Fibroblast of mammary gland (primary cell): ENCODE measurements at regions not wholly inside any gene's neighbourhood (a gene's known extent, or its start where the extent isn't known, plus 50 kb on each side); places are given as distances from the start of the nearest gene placed in this dataset.
A peak's percentile ranks its signal among the peaks of the same experiment; 100 is the strongest.

ENCODE experiments used
- DNase-seq: peaks from one replicate; pipeline ENCODE4 v3.0.0-alpha.2; 2010; ENCODE audit warnings: low read depth
- H3K4me3 ChIP-seq: 2 replicates; pipeline ENCODE4 v1.5.1; 2011; ENCODE audit warnings: low read depth, mild to moderate bottlenecking, low read length, moderate library complexity; ENCODE audit not compliant: control insufficient read depth
- TF ChIP-seq, protein P1 (sequence below): conservative IDR thresholded peaks from 2 replicates; pipeline ENCODE4 v1.5.1; 2011; ENCODE audit warnings: low read depth, low read length, inconsistent platforms; ENCODE audit not compliant: control insufficient read depth, insufficient read depth

DNA sequence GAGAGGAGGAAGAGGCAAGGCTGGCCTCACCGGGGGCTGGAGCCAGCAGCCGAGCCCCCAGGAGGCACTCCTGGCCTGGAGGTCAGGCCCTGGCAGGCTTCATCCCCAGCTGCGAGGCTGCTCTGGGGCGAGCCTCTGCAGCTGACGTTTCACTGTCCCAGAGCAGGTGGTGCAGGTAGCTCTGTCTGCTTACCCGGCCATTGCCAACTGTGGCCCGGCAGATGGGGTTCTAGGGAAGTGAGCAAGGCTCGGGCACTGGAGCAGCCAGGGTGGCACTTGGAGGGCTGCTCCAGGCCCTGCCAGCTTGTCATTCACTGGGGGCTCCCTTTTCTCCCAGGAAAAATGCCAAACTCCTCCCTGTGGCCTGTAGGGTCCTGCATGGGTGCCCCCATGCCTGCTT, 118.7 kb upstream of the ANO1 start:
- H3K4me3 ChIP-seq: no peak overlapping the region
- TF ChIP-seq, protein P1, sequence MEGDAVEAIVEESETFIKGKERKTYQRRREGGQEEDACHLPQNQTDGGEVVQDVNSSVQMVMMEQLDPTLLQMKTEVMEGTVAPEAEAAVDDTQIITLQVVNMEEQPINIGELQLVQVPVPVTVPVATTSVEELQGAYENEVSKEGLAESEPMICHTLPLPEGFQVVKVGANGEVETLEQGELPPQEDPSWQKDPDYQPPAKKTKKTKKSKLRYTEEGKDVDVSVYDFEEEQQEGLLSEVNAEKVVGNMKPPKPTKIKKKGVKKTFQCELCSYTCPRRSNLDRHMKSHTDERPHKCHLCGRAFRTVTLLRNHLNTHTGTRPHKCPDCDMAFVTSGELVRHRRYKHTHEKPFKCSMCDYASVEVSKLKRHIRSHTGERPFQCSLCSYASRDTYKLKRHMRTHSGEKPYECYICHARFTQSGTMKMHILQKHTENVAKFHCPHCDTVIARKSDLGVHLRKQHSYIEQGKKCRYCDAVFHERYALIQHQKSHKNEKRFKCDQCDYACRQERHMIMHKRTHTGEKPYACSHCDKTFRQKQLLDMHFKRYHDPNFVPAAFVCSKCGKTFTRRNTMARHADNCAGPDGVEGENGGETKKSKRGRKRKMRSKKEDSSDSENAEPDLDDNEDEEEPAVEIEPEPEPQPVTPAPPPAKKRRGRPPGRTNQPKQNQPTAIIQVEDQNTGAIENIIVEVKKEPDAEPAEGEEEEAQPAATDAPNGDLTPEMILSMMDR: no peak
- DNase-seq: no peak

DNA sequence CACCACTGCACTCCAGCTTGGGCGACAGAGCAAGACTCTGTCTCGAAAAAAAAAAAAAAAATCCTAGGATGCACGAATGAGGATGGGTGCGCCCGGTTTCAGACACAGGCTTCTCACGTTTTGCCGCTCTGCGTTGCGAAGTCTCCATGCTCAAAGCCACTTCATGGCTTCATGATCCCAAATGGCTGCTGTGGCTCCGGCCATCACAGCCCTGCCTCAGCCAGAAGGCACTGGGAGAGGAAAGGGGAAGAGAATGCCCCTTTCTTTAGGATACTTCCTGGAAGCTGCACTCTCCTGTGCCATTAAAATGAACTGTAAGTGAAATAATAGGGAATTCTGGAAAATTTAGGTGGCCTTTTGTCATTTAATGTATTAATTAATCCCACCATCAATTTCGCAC, 116.4 kb upstream of the ANO1 start:
- TF ChIP-seq, protein P1: no peak
- DNase-seq: no peak

DNA sequence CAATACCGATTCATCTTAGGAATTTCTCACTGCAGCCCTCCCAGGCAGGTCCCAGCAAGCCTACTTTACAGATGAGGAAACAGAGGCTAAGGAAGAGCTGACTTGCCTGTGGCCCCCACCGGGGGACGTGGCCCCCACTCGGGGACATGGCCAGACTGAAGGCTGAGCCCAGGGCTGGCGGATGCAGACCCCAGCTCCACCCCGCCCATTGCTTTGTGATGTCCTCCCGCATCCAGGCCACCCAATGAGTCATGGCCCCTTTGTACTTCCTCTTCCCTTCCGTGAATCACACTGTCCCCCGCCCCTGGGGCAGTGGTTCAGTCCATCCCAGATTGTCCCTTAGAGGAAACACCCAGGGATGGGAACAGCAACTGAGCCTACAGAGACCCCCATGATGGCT, 116.0 kb upstream of the ANO1 start:
- peak; percentile 29 for DNase-seq
- TF ChIP-seq, protein P1: no peak
- no peak overlapping the region for H3K4me3 ChIP-seq

More for the DNA sequence above, 116.4 kb upstream of the ANO1 start:
- H3K4me3 ChIP-seq: no peak overlapping the region

DNA sequence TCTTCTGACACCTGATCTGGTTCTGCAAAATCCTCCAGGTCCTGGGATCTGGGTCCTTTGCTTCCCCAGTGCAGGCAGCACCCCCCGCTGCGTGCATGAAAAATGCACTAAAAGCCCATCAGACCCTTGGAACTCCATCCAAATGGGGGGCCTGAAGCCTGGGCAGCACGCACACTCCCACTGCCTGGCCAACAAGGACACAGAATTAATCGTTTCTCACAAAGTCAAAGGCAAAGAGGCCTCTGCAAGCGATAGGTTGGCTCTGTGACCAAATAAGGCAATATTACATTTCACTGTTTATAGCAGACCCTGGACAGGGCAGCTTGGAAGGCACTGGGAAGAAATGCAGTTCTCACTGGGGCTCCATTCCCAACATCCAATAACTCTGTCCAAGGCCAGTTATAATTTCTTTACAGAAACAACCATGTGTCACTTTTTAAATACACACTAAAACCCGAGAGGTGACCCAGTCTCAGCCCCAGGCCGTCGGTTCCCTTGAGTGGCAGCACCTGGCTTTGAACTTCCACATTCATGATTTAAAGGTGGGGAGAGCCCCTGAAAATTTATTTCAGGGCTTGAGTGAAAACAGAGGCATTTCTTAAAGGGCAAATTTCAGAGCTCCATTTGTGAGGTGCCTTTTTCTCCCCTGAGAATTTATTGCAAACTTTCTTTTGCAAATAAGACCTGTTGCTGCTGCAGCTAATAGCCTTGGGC, 114.4 kb upstream of the ANO1 start:
- DNase-seq: no peak
- no peak overlapping the region for H3K4me3 ChIP-seq
- TF ChIP-seq, protein P1: no peak

DNA sequence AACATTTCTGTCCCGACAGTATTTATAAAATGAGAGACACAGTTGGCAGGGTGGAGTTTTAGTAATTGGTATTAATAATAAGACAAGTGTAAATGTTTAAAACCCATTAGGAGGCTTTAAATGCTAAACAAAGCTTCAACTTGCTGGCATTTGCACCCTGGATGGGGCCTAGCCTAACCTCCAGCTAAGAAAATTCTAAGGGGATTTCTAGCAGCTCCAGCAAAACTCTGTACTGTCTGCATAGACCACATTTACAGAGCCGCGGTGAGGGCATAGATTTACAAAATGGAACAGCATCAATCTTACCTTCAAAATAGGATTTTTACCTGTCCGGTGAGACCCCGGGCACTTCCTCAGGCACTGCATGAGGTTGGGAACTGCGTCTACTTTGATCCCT, 113.9 kb upstream of the ANO1 start:
- H3K4me3 ChIP-seq: no peak overlapping the region
- no peak for DNase-seq
- TF ChIP-seq, protein P1: no peak

DNA sequence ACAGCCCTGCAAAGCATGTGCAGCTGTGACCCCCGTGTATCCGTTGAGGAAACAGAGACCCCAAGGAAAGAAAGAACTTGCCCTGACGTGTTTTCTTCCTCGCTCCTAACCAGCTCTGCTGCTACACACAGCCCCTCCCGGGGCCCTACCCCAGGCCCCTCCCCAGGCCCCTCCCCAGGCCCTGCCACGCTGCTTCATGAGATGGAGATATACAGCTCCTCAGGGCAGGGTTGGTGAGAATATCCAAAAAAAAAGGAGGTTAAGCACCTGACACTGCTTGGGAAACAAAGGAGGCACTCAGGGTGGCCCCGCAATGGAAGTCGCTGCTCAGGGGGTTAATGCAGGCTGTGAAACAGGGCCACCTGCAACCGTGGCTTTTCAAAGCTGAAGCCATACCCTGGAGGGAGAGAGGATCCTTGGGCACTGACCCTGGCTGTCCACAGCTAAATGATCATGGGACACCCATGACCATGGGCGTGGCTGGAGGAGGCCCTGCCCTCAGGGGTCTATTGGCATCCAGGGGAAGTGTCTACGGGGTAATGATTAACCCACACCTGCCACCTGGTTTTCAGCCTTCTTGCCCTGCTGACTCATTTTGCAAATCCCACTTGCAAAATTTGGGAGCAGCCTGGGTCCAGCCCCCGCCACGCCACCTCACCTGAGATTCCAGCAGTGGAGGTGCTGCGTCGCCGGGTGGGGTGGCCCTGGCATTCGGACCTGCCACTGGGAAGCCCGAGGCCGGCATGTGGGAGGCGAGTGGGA, 112.1 kb upstream of the ANO1 start:
- DNase-seq: no peak
- H3K4me3 ChIP-seq: no peak overlapping the region
- TF ChIP-seq, protein P1: no peak

DNA sequence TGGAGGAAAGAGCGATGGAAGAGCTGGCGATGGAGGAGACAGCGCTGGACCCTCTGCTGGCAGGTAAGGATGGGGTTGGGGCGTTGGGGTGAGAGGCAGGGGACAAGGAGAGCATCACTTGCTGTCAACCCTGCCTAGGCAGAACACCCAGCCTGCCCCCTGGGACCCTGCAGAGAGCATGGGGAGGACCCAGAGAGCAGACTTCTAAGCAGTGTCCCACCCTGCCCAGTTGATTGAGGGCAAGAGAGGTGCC, 111.6 kb upstream of the ANO1 start:
- TF ChIP-seq, protein P1: no peak
- no peak overlapping the region for H3K4me3 ChIP-seq
- no peak for DNase-seq
